ENCODE measurements at regions not wholly inside any gene's neighbourhood (a gene's known extent, or its start where the extent isn't known, plus 50 kb on each side); places are given as distances from the start of the nearest gene placed in this dataset.

GRCh38 chr1:118404024-118404423 is 219.0 kb upstream of the SPAG17 start:
- no peak for TF ChIP-seq CTCF (IDR thresholded peaks at IDR 0.05; ENCODE audit: low read length)
- TF ChIP-seq EZH2 (IDR thresholded peaks at IDR 0.05; ENCODE audit: borderline replicate concordance, low read length): no peak
